H1 (cell line): ENCODE measurements at regions not wholly inside any gene's neighbourhood (a gene's known extent, or its start where the extent isn't known, plus 50 kb on each side); places are given as distances from the start of the nearest gene placed in this dataset.

Experiments used
- TAF7 ChIP-seq: optimal IDR thresholded peaks from 2 replicates; pipeline ENCODE3; 2011; ENCODE audit warnings: low read depth, mild to moderate bottlenecking, inconsistent platforms, low read length, moderate library complexity, borderline replicate concordance
- TF ChIP-seq, protein P1 (sequence below): IDR thresholded peaks from 2 replicates; pipeline ENCODE4 v1.6.1; 2011; ENCODE audit warnings: low read length, improper control_type of control experiment

DNA sequence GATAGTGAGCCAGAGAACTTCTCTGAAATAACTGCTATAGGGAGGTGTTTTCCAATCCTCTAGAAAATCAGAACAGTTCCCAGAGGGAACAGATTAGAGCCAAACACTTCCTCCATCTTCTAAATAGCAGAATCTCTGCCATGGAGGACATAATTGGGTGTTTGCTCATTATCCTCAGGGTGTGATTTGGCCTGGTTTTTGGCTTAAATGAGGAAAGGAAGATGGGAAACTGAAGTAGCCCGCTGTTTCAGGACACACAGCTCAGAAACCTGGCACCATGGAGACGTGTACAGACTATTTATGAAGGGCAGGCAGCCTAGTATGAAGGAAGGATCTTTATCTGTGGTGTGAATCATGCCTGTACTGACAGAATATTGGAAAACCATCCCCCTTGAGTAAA is 231.7 kb upstream of the PRKD1 start (continued):
- TF ChIP-seq, protein P1, sequence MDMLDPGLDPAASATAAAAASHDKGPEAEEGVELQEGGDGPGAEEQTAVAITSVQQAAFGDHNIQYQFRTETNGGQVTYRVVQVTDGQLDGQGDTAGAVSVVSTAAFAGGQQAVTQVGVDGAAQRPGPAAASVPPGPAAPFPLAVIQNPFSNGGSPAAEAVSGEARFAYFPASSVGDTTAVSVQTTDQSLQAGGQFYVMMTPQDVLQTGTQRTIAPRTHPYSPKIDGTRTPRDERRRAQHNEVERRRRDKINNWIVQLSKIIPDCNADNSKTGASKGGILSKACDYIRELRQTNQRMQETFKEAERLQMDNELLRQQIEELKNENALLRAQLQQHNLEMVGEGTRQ, result no peak
- no peak for TF ChIP-seq TAF7
